ENCODE measurements at regions not wholly inside any gene's neighbourhood (a gene's known extent, or its start where the extent isn't known, plus 50 kb on each side); places are given as distances from the start of the nearest gene placed in this dataset.

DNA sequence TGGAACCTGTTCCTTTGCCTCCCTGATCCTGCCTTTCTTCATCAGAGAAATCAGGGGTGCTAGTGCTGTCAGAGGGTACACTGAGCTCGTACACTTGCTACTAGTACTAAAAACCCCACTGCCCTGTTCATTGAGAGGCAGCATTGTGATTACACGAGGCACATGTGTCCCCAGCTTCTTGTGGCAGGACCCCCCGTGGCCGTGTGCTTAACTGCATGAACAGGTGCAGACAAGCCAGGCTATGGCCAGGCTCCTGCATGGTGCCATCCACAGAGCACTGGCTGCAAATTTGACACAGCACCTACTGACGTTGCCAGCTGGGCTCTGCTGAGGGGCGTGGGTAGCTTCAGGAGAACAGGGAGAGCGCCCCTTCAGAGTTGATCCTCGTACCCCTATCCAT, 248.4 kb downstream of the GLI2 start:
- TF ChIP-seq, protein P1, sequence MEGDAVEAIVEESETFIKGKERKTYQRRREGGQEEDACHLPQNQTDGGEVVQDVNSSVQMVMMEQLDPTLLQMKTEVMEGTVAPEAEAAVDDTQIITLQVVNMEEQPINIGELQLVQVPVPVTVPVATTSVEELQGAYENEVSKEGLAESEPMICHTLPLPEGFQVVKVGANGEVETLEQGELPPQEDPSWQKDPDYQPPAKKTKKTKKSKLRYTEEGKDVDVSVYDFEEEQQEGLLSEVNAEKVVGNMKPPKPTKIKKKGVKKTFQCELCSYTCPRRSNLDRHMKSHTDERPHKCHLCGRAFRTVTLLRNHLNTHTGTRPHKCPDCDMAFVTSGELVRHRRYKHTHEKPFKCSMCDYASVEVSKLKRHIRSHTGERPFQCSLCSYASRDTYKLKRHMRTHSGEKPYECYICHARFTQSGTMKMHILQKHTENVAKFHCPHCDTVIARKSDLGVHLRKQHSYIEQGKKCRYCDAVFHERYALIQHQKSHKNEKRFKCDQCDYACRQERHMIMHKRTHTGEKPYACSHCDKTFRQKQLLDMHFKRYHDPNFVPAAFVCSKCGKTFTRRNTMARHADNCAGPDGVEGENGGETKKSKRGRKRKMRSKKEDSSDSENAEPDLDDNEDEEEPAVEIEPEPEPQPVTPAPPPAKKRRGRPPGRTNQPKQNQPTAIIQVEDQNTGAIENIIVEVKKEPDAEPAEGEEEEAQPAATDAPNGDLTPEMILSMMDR (conservative IDR thresholded peaks at IDR 0.05; ENCODE audit: low read length) = no peak
- no peak for TF ChIP-seq EZH2phosphoT487 (IDR thresholded peaks at IDR 0.05; ENCODE audit: borderline replicate concordance)
